ENCODE measurements at regions not wholly inside any gene's neighbourhood (a gene's known extent, or its start where the extent isn't known, plus 50 kb on each side); places are given as distances from the start of the nearest gene placed in this dataset.

DNA sequence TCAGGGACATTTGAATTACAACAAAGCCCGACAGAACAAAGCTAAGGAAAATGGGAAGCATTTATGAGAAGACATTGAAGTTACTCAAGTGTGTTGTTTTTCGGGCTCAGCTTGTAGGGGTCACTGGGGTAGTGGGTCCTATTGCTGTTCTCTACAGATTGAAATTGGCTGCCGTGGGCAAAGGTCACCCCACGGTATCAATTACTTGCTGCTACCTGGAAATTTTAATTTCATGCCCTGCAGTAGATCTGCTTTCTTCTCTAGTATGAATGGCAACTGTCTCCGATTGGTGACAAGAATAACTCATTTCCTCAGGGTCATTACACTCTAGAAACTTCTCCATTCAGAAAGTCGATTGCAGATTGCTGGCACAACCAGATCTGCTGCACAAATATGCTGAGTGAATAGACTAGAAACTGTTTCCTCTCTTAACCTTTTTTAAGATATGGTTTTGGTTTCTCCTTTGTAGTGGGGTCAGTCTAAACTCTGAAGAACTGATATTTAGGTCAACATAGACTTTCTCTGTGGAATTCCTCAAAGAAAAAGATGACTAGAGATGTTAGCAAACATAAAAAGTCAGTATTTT lies 454.1 kb downstream of the ARHGEF28 start:
- TF ChIP-seq, protein P1, sequence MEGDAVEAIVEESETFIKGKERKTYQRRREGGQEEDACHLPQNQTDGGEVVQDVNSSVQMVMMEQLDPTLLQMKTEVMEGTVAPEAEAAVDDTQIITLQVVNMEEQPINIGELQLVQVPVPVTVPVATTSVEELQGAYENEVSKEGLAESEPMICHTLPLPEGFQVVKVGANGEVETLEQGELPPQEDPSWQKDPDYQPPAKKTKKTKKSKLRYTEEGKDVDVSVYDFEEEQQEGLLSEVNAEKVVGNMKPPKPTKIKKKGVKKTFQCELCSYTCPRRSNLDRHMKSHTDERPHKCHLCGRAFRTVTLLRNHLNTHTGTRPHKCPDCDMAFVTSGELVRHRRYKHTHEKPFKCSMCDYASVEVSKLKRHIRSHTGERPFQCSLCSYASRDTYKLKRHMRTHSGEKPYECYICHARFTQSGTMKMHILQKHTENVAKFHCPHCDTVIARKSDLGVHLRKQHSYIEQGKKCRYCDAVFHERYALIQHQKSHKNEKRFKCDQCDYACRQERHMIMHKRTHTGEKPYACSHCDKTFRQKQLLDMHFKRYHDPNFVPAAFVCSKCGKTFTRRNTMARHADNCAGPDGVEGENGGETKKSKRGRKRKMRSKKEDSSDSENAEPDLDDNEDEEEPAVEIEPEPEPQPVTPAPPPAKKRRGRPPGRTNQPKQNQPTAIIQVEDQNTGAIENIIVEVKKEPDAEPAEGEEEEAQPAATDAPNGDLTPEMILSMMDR (IDR thresholded peaks at IDR 0.05), result no peak
- no peak for TF ChIP-seq POLR2A (IDR thresholded peaks at IDR 0.05)

Measured in testis (tissue), 2 donors.